SU-DHL-6 (cell line): ENCODE measurements at regions not wholly inside any gene's neighbourhood (a gene's known extent, or its start where the extent isn't known, plus 50 kb on each side); places are given as distances from the start of the nearest gene placed in this dataset.

Experiments
- CTCF ChIP-seq: fragments of 200-600 bp; sonication (generic); IDR thresholded peaks from one replicate; pipeline ENCODE4 v1.5.1; 2017; ENCODE audit warnings: antibody characterized with exemption, mild to moderate bottlenecking, low read length, moderate library complexity; ENCODE audit not compliant: insufficient read depth, poor library complexity, severe bottlenecking
- EZH2phosphoT487 ChIP-seq: fragments of 200-600 bp; sonication (generic), shearing (Covaris generic); conservative IDR thresholded peaks from 2 replicates; pipeline ENCODE4 v1.6.1; 2018; ENCODE audit warnings: mild to moderate bottlenecking, antibody characterized with exemption, low read length, moderate library complexity, mixed read lengths

- TF ChIP-seq CTCF (no peak), EZH2phosphoT487 (no peak)
Observed at GRCh38 chr3:175951047-175951694, 1092.0 kb downstream of the NAALADL2 start.
